HCT116 (cell line): ENCODE measurements at regions not wholly inside any gene's neighbourhood (a gene's known extent, or its start where the extent isn't known, plus 50 kb on each side); places are given as distances from the start of the nearest gene placed in this dataset.

ENCODE experiments used
- ATAC-seq: fragments of 200-7000 bp; cut with Tn5 transposase; 2 replicates; pipeline ENCODE4 v1.9.1; 2020; ENCODE audit warnings: mild to moderate bottlenecking, moderate library complexity
- BruUV-seq: library from RNA; stranded (reverse); fragments of 400-500 nt; replicated peaks from 2 replicates; lab custom pipeline; 2021; lab: Mats Ljungman, UMichigan
- CTCF ChIA-PET: fragments of 300-600 bp; sonication (Branson Sonifier 250); formaldehyde crosslinking; loops from one replicate; lab custom pipeline; 2021; ENCODE audit warnings: antibody characterized with exemption; lab: Charles Lee
- POLR2A ChIA-PET: fragments of 300-600, 350-600 bp; sonication (Branson Sonifier 250); formaldehyde crosslinking; loops from one replicate; lab custom pipeline; 2021; ENCODE audit warnings: antibody characterized with exemption; lab: Charles Lee
- RAD21 ChIA-PET, 2 experiments: fragments of 300-600 bp; sonication (Branson Sonifier 250); formaldehyde crosslinking; loops; one replicate each; lab custom pipeline; 2023; ENCODE audit warnings: low total read pairs in 2 of 2; ENCODE audit not compliant: uncharacterized antibody in 2 of 2, unreplicated experiment in 2 of 2, low non-redundant PET in 1 of 2; lab: Charles Lee
- DNase-seq: peaks from one replicate; pipeline ENCODE4 v3.0.0-alpha.2; 2010; ENCODE audit warnings: low read depth, low spot score
- H2AFZ ChIP-seq: fragments of 200-600 bp; shearing (Covaris generic), sonication (generic); 2 replicates; pipeline ENCODE4 v1.6.1; 2017; ENCODE audit warnings: low read depth, mixed run types, mixed read lengths, antibody characterized with exemption, low read length; ENCODE audit not compliant: poor library complexity, severe bottlenecking
- H3K27ac ChIP-seq: 2 replicates; pipeline ENCODE4 v1.5.1; 2012; ENCODE audit warnings: low read depth, low read length
- H3K27me3 ChIP-seq: fragments of 200-600 bp; sonication (generic); 2 replicates; pipeline ENCODE4 v1.6.1; 2016; ENCODE audit warnings: mixed run types, low read length, mixed read lengths; ENCODE audit not compliant: insufficient read depth
- H3K36me3 ChIP-seq, 2 experiments: fragments of 200-500 bp in 1 of 2; fragments of 200-600 bp in 1 of 2; sonication (Bioruptor generic) in 1 of 2; sonication (generic) in 1 of 2; 2 replicates each; pipeline versions ENCODE4 v1.5.1 to v1.6.1; 2014 to 2016; ENCODE audit warnings: low read length in 2 of 2, inconsistent platforms in 1 of 2, mixed read lengths in 1 of 2, mixed run types in 1 of 2; ENCODE audit not compliant: insufficient read depth in 2 of 2, control insufficient read depth in 1 of 2
- H3K4me1 ChIP-seq, 2 experiments: fragments of 200-600 bp in 1 of 2; sonication (generic) in 1 of 2; 2 replicates each; pipeline versions ENCODE4 v1.5.1 to v1.6.1; 2012 to 2017; ENCODE audit warnings: low read length in 2 of 2, inconsistent platforms in 1 of 2, mild to moderate bottlenecking in 1 of 2, mixed read lengths in 1 of 2, mixed run types in 1 of 2, moderate library complexity in 1 of 2; ENCODE audit not compliant: insufficient read depth in 2 of 2, control insufficient read depth in 1 of 2
- H3K4me2 ChIP-seq: fragments of 200-600 bp; sonication (generic); 2 replicates; pipeline ENCODE4 v1.6.1; 2017; ENCODE audit warnings: mixed run types, low read length, mixed read lengths
- H3K4me3 ChIP-seq, 2 experiments: fragments of 200-600 bp in 1 of 2; sonication (generic) in 1 of 2; replicated peaks in 1 of 2; 2 replicates each; pipeline ENCODE4 v1.5.1; 2011 to 2016; ENCODE audit warnings: low read length in 2 of 2, control low read depth in 1 of 2, low read depth in 1 of 2, mild to moderate bottlenecking in 1 of 2, mixed read lengths in 1 of 2, mixed run types in 1 of 2
- H3K79me2 ChIP-seq: fragments of 200-600 bp; sonication (generic); 2 replicates; pipeline ENCODE4 v1.6.1; 2017; ENCODE audit warnings: mild to moderate bottlenecking, mixed run types, low read length, moderate library complexity, mixed read lengths; ENCODE audit not compliant: insufficient read depth
- H3K9ac ChIP-seq: fragments of 200-600 bp; sonication (generic); 2 replicates; pipeline ENCODE4 v1.6.1; 2016; ENCODE audit warnings: low read length, mixed read lengths
- H3K9me2 ChIP-seq: fragments of 200-600 bp; sonication (generic), shearing (Covaris generic); 2 replicates; pipeline ENCODE4 v1.6.1; 2017; ENCODE audit warnings: mixed run types, mild to moderate bottlenecking, moderate library complexity; ENCODE audit not compliant: insufficient read depth
- H3K9me3 ChIP-seq, 2 experiments: fragments of 200-500 bp in 1 of 2; fragments of 200-600 bp in 1 of 2; sonication (Bioruptor generic) in 1 of 2; sonication (generic) in 1 of 2; 2 replicates each; pipeline ENCODE4 v1.6.1; 2014 to 2017; ENCODE audit warnings: low read length in 2 of 2, mixed read lengths in 2 of 2, inconsistent platforms in 1 of 2, low read depth in 1 of 2, mild to moderate bottlenecking in 1 of 2, mixed run types in 1 of 2, moderate library complexity in 1 of 2; ENCODE audit not compliant: control insufficient read depth in 1 of 2, insufficient read depth in 1 of 2
- H4K20me1 ChIP-seq: fragments of 200-600 bp; sonication (generic), shearing (Covaris generic); 2 replicates; pipeline ENCODE4 v1.6.1; 2017; ENCODE audit warnings: mixed run types, mild to moderate bottlenecking, moderate library complexity; ENCODE audit not compliant: insufficient read depth
- CBX3 ChIP-seq: IDR thresholded peaks from 2 replicates; pipeline ENCODE4 v1.6.1; 2012; ENCODE audit warnings: low read depth
- EGR1 ChIP-seq: IDR thresholded peaks from 2 replicates; pipeline ENCODE4 v1.6.1; 2012; ENCODE audit warnings: low read depth
- ELF1 ChIP-seq: IDR thresholded peaks from 2 replicates; pipeline ENCODE4 v1.6.1; 2012; ENCODE audit warnings: low read depth, borderline replicate concordance
- EZH2 ChIP-seq: fragments of 200-600 bp; sonication (generic); IDR thresholded peaks from 2 replicates; pipeline ENCODE4 v1.6.1; 2017; ENCODE audit warnings: antibody characterized with exemption, mixed run types
- EZH2phosphoT487 ChIP-seq: fragments of 200-600 bp; IDR thresholded peaks from 2 replicates; pipeline ENCODE4 v1.6.1; 2018; ENCODE audit warnings: antibody characterized with exemption, borderline replicate concordance
- JUND ChIP-seq: IDR thresholded peaks from 2 replicates; pipeline ENCODE4 v1.6.1; 2012
- RAD21 ChIP-seq: IDR thresholded peaks from 2 replicates; pipeline ENCODE4 v1.6.1; 2012; ENCODE audit warnings: low read depth, mild to moderate bottlenecking
- SIN3A ChIP-seq: IDR thresholded peaks from 2 replicates; pipeline ENCODE4 v1.6.1; 2012; ENCODE audit warnings: low read depth
- SRF ChIP-seq: IDR thresholded peaks from 2 replicates; pipeline ENCODE4 v1.6.1; 2012; ENCODE audit warnings: low read depth
- TCF7L2 ChIP-seq: IDR thresholded peaks from 2 replicates; pipeline ENCODE4 v1.7.0; 2011; ENCODE audit warnings: borderline replicate concordance, inconsistent platforms; ENCODE audit not compliant: insufficient read depth, insufficient read length; ENCODE audit errors: extremely low read depth
- YY1 ChIP-seq: IDR thresholded peaks from 2 replicates; pipeline ENCODE4 v1.6.1; 2011; ENCODE audit warnings: low read length, low read depth, moderate library complexity, mild to moderate bottlenecking; ENCODE audit not compliant: insufficient replicate concordance; ENCODE audit errors: extremely low read depth
- ZFX ChIP-seq: fragments of 450-650 bp; IDR thresholded peaks from 2 replicates; pipeline ENCODE4 v1.6.1; 2017
- ZNF274 ChIP-seq: fragments of 200-500 bp; sonication (Bioruptor generic); IDR thresholded peaks from 2 replicates; pipeline ENCODE4 v1.6.1; 2014; ENCODE audit warnings: mild to moderate bottlenecking, low read depth, low read length, inconsistent platforms
- intact Hi-C: fragments of 100-400 bp; cut with micrococcal nuclease; formaldehyde crosslinking; loops from 2 replicates; pipeline ENCODE4 v1.10.0; 2022
- TF ChIP-seq, protein P1 (sequence below): IDR thresholded peaks from 2 replicates; pipeline ENCODE4 v1.6.1; 2012; ENCODE audit warnings: low read depth
- TF ChIP-seq, protein P2 (sequence below), 3 experiments: fragments of 200-600 bp in 1 of 3; sonication (generic) in 1 of 3; IDR thresholded peaks in 2 of 3; conservative IDR thresholded peaks in 1 of 3; 2 replicates each; pipeline ENCODE4 v1.5.1; 2012 to 2017; ENCODE audit warnings: low read depth in 2 of 3, low read length in 2 of 3, antibody characterized with exemption in 1 of 3, borderline replicate concordance in 1 of 3, control low read depth in 1 of 3, mild to moderate bottlenecking in 1 of 3, mixed read lengths in 1 of 3, mixed run types in 1 of 3, moderate library complexity in 1 of 3; ENCODE audit not compliant: insufficient read depth in 1 of 3

DNA sequence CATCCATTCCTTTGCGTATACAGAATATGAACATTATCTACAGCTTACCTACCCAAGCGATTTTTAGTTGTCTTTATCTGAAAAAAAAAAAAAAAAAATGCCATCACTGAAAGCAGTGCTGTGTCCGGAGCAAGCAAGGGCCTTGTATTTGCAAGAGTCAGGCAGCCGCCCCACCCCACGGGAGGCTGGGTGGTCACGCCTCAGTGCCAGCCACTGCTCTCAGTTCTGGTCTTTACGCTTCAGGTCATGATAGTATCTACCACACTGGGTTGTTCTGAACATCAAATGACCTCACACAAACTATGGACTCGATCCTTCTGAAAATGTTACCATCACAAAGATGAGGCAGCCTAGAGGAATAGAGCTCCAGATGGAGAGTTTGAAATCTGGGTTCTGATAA, 62.7 kb upstream of the HELT start:
- Histone ChIP-seq H3K9ac (no peak overlapping the region), H3K36me3 (no peaks in the 10 kb centered on the region)
- intact Hi-C loops: no loop called here

More for the DNA sequence above, 62.7 kb upstream of the HELT start:
- Histone ChIP-seq H3K4me2 (no peak overlapping the region), H3K27me3 (no peaks in the 10 kb centered on the region), H3K4me3 (no peak overlapping the region), H3K79me2 (no peaks in the 10 kb centered on the region), H3K27ac (no peak overlapping the region), H4K20me1 (no peaks in the 10 kb centered on the region), H3K4me1 (no peaks in the 10 kb centered on the region), H2AFZ (no peak overlapping the region), H3K9me3 (no peaks in the 10 kb centered on the region), H3K9me2 (no peaks in the 10 kb centered on the region)
- CTCF ChIA-PET: no interaction called here
- DNase-seq: no peak
- no TSS peak for BruUV-seq
- RAD21 ChIA-PET: no interaction called here
- TF ChIP-seq ZFX: no peak
- no peak for TF ChIP-seq YY1
- TF ChIP-seq SIN3A: no peak
- TF ChIP-seq TCF7L2: no peak
- TF ChIP-seq, protein P1, sequence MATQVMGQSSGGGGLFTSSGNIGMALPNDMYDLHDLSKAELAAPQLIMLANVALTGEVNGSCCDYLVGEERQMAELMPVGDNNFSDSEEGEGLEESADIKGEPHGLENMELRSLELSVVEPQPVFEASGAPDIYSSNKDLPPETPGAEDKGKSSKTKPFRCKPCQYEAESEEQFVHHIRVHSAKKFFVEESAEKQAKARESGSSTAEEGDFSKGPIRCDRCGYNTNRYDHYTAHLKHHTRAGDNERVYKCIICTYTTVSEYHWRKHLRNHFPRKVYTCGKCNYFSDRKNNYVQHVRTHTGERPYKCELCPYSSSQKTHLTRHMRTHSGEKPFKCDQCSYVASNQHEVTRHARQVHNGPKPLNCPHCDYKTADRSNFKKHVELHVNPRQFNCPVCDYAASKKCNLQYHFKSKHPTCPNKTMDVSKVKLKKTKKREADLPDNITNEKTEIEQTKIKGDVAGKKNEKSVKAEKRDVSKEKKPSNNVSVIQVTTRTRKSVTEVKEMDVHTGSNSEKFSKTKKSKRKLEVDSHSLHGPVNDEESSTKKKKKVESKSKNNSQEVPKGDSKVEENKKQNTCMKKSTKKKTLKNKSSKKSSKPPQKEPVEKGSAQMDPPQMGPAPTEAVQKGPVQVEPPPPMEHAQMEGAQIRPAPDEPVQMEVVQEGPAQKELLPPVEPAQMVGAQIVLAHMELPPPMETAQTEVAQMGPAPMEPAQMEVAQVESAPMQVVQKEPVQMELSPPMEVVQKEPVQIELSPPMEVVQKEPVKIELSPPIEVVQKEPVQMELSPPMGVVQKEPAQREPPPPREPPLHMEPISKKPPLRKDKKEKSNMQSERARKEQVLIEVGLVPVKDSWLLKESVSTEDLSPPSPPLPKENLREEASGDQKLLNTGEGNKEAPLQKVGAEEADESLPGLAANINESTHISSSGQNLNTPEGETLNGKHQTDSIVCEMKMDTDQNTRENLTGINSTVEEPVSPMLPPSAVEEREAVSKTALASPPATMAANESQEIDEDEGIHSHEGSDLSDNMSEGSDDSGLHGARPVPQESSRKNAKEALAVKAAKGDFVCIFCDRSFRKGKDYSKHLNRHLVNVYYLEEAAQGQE: no peak
- no peak for TF ChIP-seq ZNF274
- TF ChIP-seq ELF1: no peak
- no peak for TF ChIP-seq RAD21
- no peak for TF ChIP-seq SRF
- TF ChIP-seq EZH2phosphoT487: no peak
- TF ChIP-seq, protein P2, sequence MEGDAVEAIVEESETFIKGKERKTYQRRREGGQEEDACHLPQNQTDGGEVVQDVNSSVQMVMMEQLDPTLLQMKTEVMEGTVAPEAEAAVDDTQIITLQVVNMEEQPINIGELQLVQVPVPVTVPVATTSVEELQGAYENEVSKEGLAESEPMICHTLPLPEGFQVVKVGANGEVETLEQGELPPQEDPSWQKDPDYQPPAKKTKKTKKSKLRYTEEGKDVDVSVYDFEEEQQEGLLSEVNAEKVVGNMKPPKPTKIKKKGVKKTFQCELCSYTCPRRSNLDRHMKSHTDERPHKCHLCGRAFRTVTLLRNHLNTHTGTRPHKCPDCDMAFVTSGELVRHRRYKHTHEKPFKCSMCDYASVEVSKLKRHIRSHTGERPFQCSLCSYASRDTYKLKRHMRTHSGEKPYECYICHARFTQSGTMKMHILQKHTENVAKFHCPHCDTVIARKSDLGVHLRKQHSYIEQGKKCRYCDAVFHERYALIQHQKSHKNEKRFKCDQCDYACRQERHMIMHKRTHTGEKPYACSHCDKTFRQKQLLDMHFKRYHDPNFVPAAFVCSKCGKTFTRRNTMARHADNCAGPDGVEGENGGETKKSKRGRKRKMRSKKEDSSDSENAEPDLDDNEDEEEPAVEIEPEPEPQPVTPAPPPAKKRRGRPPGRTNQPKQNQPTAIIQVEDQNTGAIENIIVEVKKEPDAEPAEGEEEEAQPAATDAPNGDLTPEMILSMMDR (IDR thresholded peaks at IDR 0.05 in 2 of 3, conservative IDR thresholded peaks at IDR 0.05 in 1 of 3; ENCODE audit: borderline replicate concordance in 1 of 3, insufficient read depth in 1 of 3, low read depth in 2 of 3, low read length in 2 of 3): no peak
- TF ChIP-seq EZH2: no peak
- no peak for TF ChIP-seq EGR1
- no peak for TF ChIP-seq CBX3
- TF ChIP-seq JUND: no peak
- no peak for ATAC-seq
- POLR2A ChIA-PET: no interaction called here
